ENCODE measurements at regions not wholly inside any gene's neighbourhood (a gene's known extent, or its start where the extent isn't known, plus 50 kb on each side); places are given as distances from the start of the nearest gene placed in this dataset.

- ATAC-seq (ENCODE audit: low read depth) (no peak), DNase-seq (no peak)
- Histone ChIP-seq H3K9me3 (ENCODE audit: control extremely low read depth in 1 of 3, control insufficient read depth in 2 of 3, insufficient read depth in 1 of 3, low read length in 2 of 3) (no peaks in the 10 kb centered on the region), H3K79me2 (ENCODE audit: control insufficient read depth, insufficient read depth, low read length) (no peaks in the 10 kb centered on the region), H3K4me3 (ENCODE audit: control extremely low read depth in 1 of 5, extremely low read depth in 1 of 5, insufficient read depth in 1 of 5, low read depth in 2 of 5, low read length in 4 of 5) (no peak overlapping the region), H3K36me3 (replicated peaks in 1 of 2; ENCODE audit: control extremely low read depth in 1 of 2, control insufficient read depth in 1 of 2, extremely low read depth in 1 of 2, insufficient read depth in 2 of 2, low read length in 1 of 2) (no peaks in the 10 kb centered on the region), H3K9ac (ENCODE audit: low read length) (no peak overlapping the region), H3K27me3 (replicated peaks in 1 of 4; ENCODE audit: control extremely low read depth in 1 of 4, control insufficient read depth in 3 of 4, insufficient read depth in 4 of 4, low read length in 3 of 4) (no peaks in the 10 kb centered on the region), H3K4me1 (ENCODE audit: control insufficient read depth in 2 of 2, insufficient read depth in 2 of 2, low read length in 2 of 2) (no peaks in the 10 kb centered on the region), H3K27ac (ENCODE audit: low read length in 2 of 2) (no peak overlapping the region), H2AFZ (ENCODE audit: insufficient read depth, low read depth, low read length, poor library complexity, severe bottlenecking) (no peak overlapping the region), H3K4me2 (replicated peaks; ENCODE audit: low read depth, low read length, poor library complexity, severe bottlenecking) (no peak overlapping the region), H4K20me1 (ENCODE audit: control insufficient read depth, insufficient read depth, low read length, poor library complexity, severe bottlenecking) (no peaks in the 10 kb centered on the region)
- ChIA-PET POLR2A (no interaction called here), CTCF (no interaction called here)
- intact Hi-C loops (cut with micrococcal nuclease), result no loop called here
- no peaks in the 10 kb centered on the region for H3K4me1 Mint-ChIP-seq
- 95% methylated on average over 3 of the region's 4 CpGs for WGBS (ENCODE audit: insufficient coverage)
- TF ChIP-seq CTCF (IDR thresholded peaks at IDR 0.05), result no peak
- TF ChIP-seq EZH2 (IDR thresholded peaks at IDR 0.05; ENCODE audit: borderline replicate concordance, insufficient read depth, low read depth, low read length, poor library complexity, severe bottlenecking), result no peak
- peaks cover 4% of the 10 kb centered on the region for H3K9me3 Mint-ChIP-seq (ENCODE audit: insufficient read depth)
- H3K4me3 Mint-ChIP-seq, result no peak overlapping the region
- H3K27ac Mint-ChIP-seq, result no peak overlapping the region
- H3K27me3 Mint-ChIP-seq, result peaks cover 23% of the 10 kb centered on the region
These were observed 365.7 kb downstream of the NPIPA8 start for GRCh38 chr16:17970816-17971331.

- CTCF ChIA-PET, result no interaction called here
- Histone ChIP-seq H3K9me3 (ENCODE audit: control extremely low read depth in 1 of 3, control insufficient read depth in 2 of 3, insufficient read depth in 1 of 3, low read length in 2 of 3) (no peaks in the 10 kb centered on the region), H3K36me3 (replicated peaks in 1 of 2; ENCODE audit: control extremely low read depth in 1 of 2, control insufficient read depth in 1 of 2, extremely low read depth in 1 of 2, insufficient read depth in 2 of 2, low read length in 1 of 2) (no peaks in the 10 kb centered on the region), H4K20me1 (ENCODE audit: control insufficient read depth, insufficient read depth, low read length, poor library complexity, severe bottlenecking) (no peaks in the 10 kb centered on the region), H3K4me2 (replicated peaks; ENCODE audit: low read depth, low read length, poor library complexity, severe bottlenecking) (no peak overlapping the region), H3K4me1 (ENCODE audit: control insufficient read depth in 2 of 2, insufficient read depth in 2 of 2, low read length in 2 of 2) (no peaks in the 10 kb centered on the region), H3K9ac (ENCODE audit: low read length) (no peak overlapping the region), H2AFZ (ENCODE audit: insufficient read depth, low read depth, low read length, poor library complexity, severe bottlenecking) (no peak overlapping the region), H3K79me2 (ENCODE audit: control insufficient read depth, insufficient read depth, low read length) (no peaks in the 10 kb centered on the region), H3K27ac (ENCODE audit: low read length in 2 of 2) (no peak overlapping the region), H3K27me3 (replicated peaks in 1 of 4; ENCODE audit: control extremely low read depth in 1 of 4, control insufficient read depth in 3 of 4, insufficient read depth in 4 of 4, low read length in 3 of 4) (no peaks in the 10 kb centered on the region), H3K4me3 (ENCODE audit: control extremely low read depth in 1 of 5, extremely low read depth in 1 of 5, insufficient read depth in 1 of 5, low read depth in 2 of 5, low read length in 4 of 5) (no peak overlapping the region)
- Mint-ChIP-seq H3K4me3 (no peak overlapping the region), H3K27ac (no peak overlapping the region), H3K9me3 (ENCODE audit: insufficient read depth) (peaks cover 4% of the 10 kb centered on the region), H3K4me1 (no peaks in the 10 kb centered on the region), H3K27me3 (peaks cover 23% of the 10 kb centered on the region)
- 78% methylated on average over 5 of the region's 5 CpGs for WGBS (ENCODE audit: insufficient coverage)
- DNase-seq (no peak), ATAC-seq (ENCODE audit: low read depth) (no peak)
- intact Hi-C loops (cut with micrococcal nuclease), result no loop called here
- no peak for TF ChIP-seq EZH2 (IDR thresholded peaks at IDR 0.05; ENCODE audit: borderline replicate concordance, insufficient read depth, low read depth, low read length, poor library complexity, severe bottlenecking)
- no peak for TF ChIP-seq CTCF (IDR thresholded peaks at IDR 0.05)
- POLR2A ChIA-PET, result no interaction called here
These were observed 366.3 kb downstream of the NPIPA8 start for GRCh38 chr16:17970157-17970765.

Measured in B cell (primary cell).